ENCODE measurements at regions not wholly inside any gene's neighbourhood (a gene's known extent, or its start where the extent isn't known, plus 50 kb on each side); places are given as distances from the start of the nearest gene placed in this dataset.
"Not testable (repeated sequence)": the region's sequence is repeated elsewhere in the genome, so short reads cannot be mapped to it uniquely, and the experiment has no call there.

GRCh38 chr2:236980961-236981360, 104.7 kb upstream of the COPS8 start:
- no peak for DNase-seq

DNA sequence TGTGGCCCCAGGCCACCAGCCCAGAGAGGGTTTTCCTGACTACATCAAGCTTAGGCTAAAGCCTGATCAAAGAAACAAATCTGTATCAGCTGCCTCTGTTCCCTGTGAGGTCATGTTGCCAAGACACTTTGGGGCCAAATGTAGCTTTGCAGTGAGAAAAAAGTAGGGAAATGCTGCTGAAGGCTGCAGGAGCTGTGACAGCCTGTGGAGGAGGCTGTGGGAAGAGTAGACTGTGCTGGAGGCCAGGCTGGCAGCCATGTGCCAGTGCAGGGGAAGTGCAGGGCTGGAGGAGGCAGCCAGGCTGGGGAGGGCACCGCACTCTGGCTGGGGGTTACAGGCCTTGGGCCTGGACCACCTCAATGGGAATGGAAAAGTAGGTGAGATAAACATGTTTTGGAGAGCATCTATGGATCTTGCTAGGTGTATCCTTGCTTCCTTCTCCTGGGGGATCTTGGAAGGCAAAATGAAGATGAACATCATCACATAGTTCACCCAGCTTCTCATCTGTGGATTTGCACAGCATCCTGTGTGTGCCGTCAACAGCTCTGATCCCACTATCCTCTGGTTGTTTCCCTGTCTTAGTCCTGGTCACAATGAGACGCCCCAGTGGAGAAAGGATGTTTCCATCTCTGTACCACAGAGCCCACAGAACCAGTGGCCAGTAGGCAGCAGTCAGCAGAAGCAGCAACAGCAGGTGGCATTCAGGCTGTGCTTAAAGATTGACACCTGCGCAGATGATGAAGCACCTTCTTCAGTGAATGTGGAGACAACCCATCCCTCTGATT, 103.8 kb upstream of the COPS8 start:
- no peak for DNase-seq

DNA sequence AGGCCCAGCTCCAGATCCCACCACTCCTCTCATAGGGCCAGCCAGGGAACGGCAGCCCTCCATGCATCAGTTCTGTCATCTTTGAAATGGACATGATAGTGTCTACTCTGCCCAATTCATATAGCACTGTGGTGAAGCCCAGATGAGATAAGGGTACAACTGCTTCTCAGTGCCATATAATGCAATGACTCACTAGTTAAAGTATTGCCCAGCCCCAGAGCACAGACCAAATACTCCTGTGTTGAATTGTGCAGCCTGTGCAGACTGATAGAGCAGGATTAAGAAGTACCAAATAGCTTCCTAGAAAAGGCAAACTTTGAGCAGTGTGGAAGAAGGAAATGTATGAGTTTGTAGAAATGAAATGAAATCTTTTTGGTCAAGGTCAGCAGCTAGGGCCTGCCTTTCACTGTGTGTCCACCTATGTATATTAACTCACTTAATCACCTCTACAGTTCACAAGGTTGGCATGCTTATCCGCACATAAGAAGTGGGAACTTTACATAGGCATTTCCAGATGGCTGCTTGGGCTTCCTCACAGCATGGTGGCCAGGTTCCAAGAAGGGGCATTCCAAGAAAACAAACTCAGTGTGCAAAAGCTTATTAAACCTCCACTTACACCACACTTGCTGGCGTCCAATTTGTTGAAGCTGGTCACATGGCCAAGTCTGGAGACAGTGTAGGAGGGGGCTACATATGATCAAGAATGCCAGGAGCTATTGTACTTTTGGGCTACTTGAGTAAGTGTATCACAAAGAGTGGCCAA, 102.8 kb upstream of the COPS8 start:
- no peak for DNase-seq

- no peak for DNase-seq
Observed at GRCh38 chr2:236984046-236984445, 101.6 kb upstream of the COPS8 start.

DNA sequence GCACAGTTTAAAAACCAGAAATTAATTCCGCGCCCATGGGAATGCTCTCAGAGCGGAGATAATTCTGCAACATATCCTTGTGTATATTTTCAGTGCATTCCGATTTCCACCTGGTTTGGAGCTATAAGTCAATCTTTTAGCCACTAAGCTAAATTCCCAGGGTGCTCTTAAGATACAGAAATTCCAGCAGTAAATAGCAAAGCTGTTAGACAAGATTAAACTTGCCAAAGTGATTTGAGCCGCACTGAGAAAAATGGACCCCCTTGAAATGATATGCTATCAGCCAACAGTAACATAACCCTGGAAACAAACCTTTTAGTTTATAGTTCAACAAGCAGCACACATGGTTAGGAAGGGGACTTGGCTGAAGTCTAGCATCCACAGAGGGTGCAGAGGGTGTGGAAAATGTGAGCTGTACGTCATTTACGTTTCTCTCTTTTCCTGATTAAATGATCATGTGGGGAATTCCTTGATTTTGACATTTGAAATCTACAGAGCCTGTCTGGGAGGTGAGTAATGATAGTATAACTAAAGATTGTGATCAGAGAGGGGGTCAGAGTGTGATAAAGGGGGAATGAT, 99.8 kb upstream of the COPS8 start:
- DNase-seq: no peak

DNA sequence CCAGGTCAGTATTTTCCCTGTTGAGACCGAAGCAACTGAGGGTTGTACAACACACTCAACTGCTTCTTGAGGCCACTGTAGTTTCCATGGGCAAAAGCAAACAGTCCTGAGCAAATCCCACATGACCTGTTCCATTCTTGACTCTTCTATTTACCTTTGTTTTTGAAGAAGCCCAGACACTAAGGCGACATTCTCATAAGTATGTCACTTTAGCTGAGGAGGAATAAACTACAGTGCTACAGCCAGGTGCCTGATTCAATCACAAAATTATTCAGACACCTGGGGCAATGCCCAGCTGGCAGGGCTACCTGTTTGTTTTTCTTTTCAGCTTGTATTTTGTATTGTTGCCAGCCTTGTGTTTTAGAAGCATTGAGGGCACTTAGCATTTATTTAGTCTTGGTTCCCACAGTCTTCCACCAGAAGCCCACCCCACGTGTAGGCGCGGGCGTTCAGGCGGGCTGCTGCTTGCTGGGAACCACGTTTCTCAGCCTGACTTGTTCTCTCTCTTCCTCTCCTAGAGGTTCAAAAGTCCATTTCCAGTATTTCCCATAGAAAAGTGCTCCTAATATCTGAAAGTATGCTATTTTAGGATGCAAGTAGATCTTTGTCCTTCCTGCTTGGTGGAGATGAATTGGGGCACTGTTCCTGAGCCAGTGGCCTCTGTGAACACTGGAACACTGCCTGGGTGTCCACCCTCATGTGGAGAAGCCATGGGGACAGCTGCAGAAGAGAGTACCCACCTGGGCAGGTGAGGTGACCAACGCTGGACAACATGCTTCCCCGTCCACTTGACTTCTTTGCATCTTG, 99.0 kb upstream of the COPS8 start:
- DNase-seq: no peak

DNA sequence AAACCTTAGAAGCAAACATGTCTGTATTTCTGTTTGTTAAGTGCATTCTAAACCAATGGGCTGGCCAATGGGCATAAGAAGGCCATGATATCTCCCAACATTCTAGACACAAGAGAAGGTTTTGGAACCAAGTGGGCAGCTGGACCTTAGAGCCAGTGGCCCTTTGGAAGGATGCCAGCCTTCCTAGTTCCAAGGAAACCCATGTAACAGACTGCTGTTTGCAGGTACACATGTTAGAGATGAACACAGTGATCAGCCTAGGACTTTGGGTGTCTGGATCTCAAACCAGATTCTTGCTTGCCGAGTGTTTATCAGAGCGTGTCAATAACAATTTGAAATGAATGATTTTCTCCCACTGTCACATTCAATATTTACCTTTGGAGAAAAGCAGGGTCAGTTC, 97.5 kb upstream of the COPS8 start:
- no peak for DNase-seq

GRCh38 chr2:236988690-236989624, 96.7 kb upstream of the COPS8 start:
- DNase-seq: peak; percentile 15

DNA sequence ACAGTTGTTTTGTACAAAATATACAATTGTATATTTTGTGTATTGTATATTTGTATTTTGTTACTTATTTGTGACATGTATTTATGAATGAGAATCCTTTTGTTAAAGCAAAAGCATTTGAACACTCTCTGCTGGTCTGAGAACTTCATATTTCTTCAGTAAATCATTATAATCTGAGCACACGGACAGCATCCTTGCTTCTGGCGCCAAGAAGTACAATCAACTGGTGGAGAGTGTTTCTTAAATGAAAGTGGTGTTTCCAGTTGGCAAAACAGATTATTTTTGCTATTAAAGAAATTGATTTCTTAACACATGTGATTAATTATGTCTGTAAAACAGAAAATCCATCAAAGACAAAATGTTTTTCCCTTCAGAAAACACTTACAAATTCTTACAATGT, 95.1 kb upstream of the COPS8 start:
- no peak for DNase-seq

DNA sequence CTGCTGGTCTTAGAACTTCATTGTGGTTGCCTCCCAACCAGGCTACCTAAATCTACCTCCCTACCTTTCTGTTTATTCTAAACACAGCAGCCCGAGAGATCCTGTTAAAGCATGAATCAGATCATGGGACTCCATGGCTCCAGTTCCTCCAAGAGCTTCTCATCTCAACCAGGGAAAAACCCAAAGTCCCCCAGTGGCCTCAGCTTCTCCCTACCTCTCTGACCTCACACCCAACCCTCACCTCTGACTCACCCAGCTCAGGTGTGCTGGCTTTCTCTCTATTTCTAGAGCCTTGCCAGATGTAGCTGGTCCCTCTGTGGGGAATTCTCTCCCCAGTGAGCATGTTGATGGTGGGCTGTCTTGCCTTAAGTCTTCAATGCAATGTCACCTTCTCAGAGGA, 93.8 kb upstream of the COPS8 start:
- no peak for DNase-seq

DNA sequence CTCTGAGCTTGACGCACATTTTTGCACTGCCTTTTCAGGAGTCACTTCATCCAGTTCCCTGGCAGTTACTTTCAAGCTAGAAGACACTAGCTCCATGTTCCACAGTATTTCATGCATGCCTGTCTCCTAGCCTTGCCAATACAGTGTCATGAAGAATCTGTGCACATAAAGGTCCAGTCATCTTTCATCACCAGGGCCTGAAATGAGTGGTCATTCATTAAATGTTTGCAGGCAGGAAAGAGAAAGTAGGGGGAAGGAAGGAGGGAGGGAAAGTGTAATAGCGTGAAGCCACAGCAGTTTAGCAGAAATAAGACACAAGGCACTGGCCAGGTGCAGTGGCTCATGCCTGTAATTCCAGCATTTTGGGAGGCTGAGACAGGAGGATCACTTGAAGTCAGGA, 92.4 kb upstream of the COPS8 start:
- DNase-seq: no peak

DNA sequence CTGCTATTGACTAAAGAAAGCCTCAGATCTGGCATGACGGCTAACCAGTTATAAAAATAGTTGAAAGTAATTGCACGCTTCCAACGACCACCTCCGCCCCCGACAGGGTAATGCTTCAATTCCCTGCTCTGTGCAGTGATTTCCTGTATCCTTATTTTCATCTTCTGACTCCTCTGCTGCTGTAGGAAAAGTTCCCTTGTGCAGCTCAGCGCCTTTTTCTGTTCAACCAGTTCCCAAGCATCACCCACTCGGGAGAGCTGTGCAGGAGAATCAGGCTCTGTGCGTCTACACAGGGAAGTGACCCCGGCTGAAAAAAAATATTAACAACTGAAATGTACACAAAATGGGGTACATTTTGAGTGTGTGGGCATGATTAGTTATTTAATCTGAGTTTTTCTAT, 91.3 kb upstream of the COPS8 start:
- no peak for DNase-seq

GRCh38 chr2:236997069-236997715, 88.5 kb upstream of the COPS8 start:
- no peak for DNase-seq

- no peak for DNase-seq
Observed at GRCh38 chr2:236998236-236998635, 87.5 kb upstream of the COPS8 start.

- DNase-seq: no peak
Observed at GRCh38 chr2:236998758-236999157, 86.9 kb upstream of the COPS8 start.

- DNase-seq: no peak
Observed at GRCh38 chr2:237000481-237000880, 85.2 kb upstream of the COPS8 start.

GRCh38 chr2:237005341-237005740, 80.3 kb upstream of the COPS8 start:
- not testable (repeated sequence) for DNase-seq

GRCh38 chr2:237011206-237011795, 74.4 kb upstream of the COPS8 start:
- DNase-seq: no peak

GRCh38 chr2:237012004-237012403, 73.7 kb upstream of the COPS8 start:
- DNase-seq: no peak

DNA sequence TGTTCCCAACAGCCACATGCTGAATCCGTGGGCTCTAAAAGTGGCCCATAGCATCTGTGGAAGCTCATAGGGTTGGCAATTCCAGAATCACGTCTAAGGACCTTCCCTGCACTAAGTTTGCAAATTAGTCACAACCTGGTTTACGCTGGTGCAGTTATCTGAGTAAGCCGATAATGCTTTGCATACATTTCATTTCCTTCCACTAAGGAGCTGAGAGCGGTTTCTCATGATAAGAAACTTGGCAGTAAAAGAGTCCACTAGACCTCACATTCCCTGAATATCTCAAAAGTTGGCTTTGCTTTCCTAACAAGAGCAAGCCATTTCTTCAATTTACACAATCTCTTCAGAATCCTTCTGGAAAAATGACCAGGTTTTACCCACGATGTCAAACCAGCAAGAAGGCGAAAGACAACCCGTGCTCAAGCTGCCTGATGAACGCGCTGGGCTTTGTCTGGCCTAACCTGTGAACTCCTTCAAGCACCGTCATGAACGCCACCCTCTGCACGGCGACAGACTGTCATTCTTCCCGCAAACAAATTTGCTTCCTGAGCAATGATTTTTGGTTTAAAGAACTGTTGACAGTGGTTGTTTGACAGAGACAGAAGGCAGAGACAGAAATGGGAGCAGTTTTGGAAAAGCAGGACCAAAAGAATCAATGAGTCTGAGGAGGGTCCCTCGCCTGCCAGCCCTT, 73.0 kb upstream of the COPS8 start:
- no peak for DNase-seq
